H1 (cell line): ENCODE measurements at regions not wholly inside any gene's neighbourhood (a gene's known extent, or its start where the extent isn't known, plus 50 kb on each side); places are given as distances from the start of the nearest gene placed in this dataset.

Source experiments
- CBX5 ChIP-seq: fragments of 300-800, 300-1000 bp; sonication (generic); IDR thresholded peaks from 2 replicates; pipeline ENCODE4 v1.7.1; 2016; ENCODE audit warnings: antibody characterized with exemption, low read length, low read depth
- CHD1 ChIP-seq: IDR thresholded peaks from 2 replicates; pipeline ENCODE4 v1.6.1; 2012; ENCODE audit warnings: low read depth, low read length, improper control_type of control experiment
- EGR1 ChIP-seq: IDR thresholded peaks from 2 replicates; pipeline ENCODE4 v1.6.1; 2011; ENCODE audit warnings: low read depth, low read length, borderline replicate concordance
- HDAC6 ChIP-seq: IDR thresholded peaks from one replicate; pipeline ENCODE4 v1.7.1; 2012; ENCODE audit warnings: low read depth, mild to moderate bottlenecking, inconsistent platforms, low read length, moderate library complexity
- JUND ChIP-seq: IDR thresholded peaks from 2 replicates; pipeline ENCODE4 v1.6.1; 2011; ENCODE audit warnings: mild to moderate bottlenecking, improper control_type of control experiment, low read length
- KDM4A ChIP-seq: IDR thresholded peaks from one replicate; pipeline ENCODE4 v1.7.1; 2012; ENCODE audit warnings: low read depth, mild to moderate bottlenecking, moderate library complexity, low read length, inconsistent platforms; ENCODE audit not compliant: severe bottlenecking
- NRF1 ChIP-seq: IDR thresholded peaks from 2 replicates; pipeline ENCODE4 v1.6.1; 2011; ENCODE audit warnings: mild to moderate bottlenecking, low read depth, low read length, improper control_type of control experiment
- RAD21 ChIP-seq, 2 experiments: IDR thresholded peaks in 1 of 2; conservative IDR thresholded peaks in 1 of 2; 2 replicates each; pipeline ENCODE4 v1.6.1; 2011; ENCODE audit warnings: low read depth in 2 of 2, low read length in 2 of 2, improper control_type of control experiment in 1 of 2, inconsistent platforms in 1 of 2, mild to moderate bottlenecking in 1 of 2, moderate library complexity in 1 of 2
- ZNF274 ChIP-seq: IDR thresholded peaks from 2 replicates; pipeline ENCODE4 v1.7.0; 2012; ENCODE audit warnings: low read length, borderline replicate concordance; ENCODE audit errors: extremely low read depth
- TF ChIP-seq, protein P1 (sequence below): IDR thresholded peaks from 2 replicates; pipeline ENCODE4 v1.6.1; 2012; ENCODE audit warnings: inconsistent platforms
- TF ChIP-seq, protein P2 (sequence below), 3 experiments: IDR thresholded peaks; 1 replicate in 2 of 3; 2 replicates in 1 of 3; pipeline versions ENCODE4 v1.5.1 to v1.6.1; 2011; ENCODE audit warnings: low read length in 3 of 3, mild to moderate bottlenecking in 3 of 3, inconsistent platforms in 2 of 3, low read depth in 1 of 3, moderate library complexity in 1 of 3; ENCODE audit not compliant: insufficient read depth in 1 of 3; ENCODE audit errors: control extremely low read depth in 1 of 3

DNA sequence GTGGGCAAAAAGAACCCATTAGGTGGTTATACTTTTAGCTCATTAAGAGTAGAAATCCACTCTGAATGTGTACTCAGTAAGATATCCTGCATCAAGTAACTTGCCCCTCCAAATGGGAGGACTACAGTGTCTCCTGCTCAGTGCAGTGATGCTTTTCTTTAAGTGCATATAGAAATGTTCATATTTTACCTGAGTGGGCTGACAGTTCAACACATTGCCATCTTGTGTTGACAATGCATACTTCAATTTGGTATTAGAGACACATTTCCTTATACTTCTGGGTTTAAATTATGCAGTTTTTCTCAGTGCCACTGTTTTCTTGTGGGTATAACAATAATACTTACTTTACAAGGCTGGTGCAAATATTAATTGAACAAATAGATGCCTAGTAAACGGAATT lies 318.6 kb upstream of the TMPRSS15 start (continued):
- TF ChIP-seq RAD21 (IDR thresholded peaks at IDR 0.05 in 1 of 2, conservative IDR thresholded peaks at IDR 0.05 in 1 of 2; ENCODE audit: low read depth in 2 of 2, low read length in 2 of 2): no peak
- TF ChIP-seq, protein P1, sequence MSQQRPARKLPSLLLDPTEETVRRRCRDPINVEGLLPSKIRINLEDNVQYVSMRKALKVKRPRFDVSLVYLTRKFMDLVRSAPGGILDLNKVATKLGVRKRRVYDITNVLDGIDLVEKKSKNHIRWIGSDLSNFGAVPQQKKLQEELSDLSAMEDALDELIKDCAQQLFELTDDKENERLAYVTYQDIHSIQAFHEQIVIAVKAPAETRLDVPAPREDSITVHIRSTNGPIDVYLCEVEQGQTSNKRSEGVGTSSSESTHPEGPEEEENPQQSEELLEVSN: no peak
- no peak for TF ChIP-seq CHD1
- TF ChIP-seq KDM4A: no peak
- TF ChIP-seq ZNF274: no peak
- no peak for TF ChIP-seq EGR1
- TF ChIP-seq HDAC6: no peak
- no peak for TF ChIP-seq NRF1
- TF ChIP-seq JUND: no peak
- TF ChIP-seq, protein P2, sequence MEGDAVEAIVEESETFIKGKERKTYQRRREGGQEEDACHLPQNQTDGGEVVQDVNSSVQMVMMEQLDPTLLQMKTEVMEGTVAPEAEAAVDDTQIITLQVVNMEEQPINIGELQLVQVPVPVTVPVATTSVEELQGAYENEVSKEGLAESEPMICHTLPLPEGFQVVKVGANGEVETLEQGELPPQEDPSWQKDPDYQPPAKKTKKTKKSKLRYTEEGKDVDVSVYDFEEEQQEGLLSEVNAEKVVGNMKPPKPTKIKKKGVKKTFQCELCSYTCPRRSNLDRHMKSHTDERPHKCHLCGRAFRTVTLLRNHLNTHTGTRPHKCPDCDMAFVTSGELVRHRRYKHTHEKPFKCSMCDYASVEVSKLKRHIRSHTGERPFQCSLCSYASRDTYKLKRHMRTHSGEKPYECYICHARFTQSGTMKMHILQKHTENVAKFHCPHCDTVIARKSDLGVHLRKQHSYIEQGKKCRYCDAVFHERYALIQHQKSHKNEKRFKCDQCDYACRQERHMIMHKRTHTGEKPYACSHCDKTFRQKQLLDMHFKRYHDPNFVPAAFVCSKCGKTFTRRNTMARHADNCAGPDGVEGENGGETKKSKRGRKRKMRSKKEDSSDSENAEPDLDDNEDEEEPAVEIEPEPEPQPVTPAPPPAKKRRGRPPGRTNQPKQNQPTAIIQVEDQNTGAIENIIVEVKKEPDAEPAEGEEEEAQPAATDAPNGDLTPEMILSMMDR (IDR thresholded peaks at IDR 0.05; ENCODE audit: control extremely low read depth in 1 of 3, insufficient read depth in 1 of 3, low read depth in 1 of 3, low read length in 3 of 3): no peak
- TF ChIP-seq CBX5: no peak
